GM12892 (cell line): ENCODE measurements at regions not wholly inside any gene's neighbourhood (a gene's known extent, or its start where the extent isn't known, plus 50 kb on each side); places are given as distances from the start of the nearest gene placed in this dataset.

Experiments used
- POLR2A ChIP-seq: IDR thresholded peaks from 2 replicates; pipeline ENCODE4 v1.6.1; 2011; ENCODE audit warnings: low read depth, low read length, control low read depth
- TAF1 ChIP-seq: IDR thresholded peaks from 2 replicates; pipeline ENCODE4 v1.6.1; 2011; ENCODE audit warnings: low read depth, mild to moderate bottlenecking, control low read depth, low read length, borderline replicate concordance

GRCh38 chr11:77524539-77524938 lies 50.6 kb upstream of the PAK1 start:
- TF ChIP-seq TAF1 (no peak), POLR2A (no peak)
